WI38 (cell line): ENCODE measurements at regions not wholly inside any gene's neighbourhood (a gene's known extent, or its start where the extent isn't known, plus 50 kb on each side); places are given as distances from the start of the nearest gene placed in this dataset.
"Not testable (repeated sequence)": the region's sequence is repeated elsewhere in the genome, so short reads cannot be mapped to it uniquely, and the experiment has no call there.

Source experiments
- H3K4me3 ChIP-seq: 2 replicates; pipeline ENCODE4 v1.5.1; 2011; ENCODE audit warnings: low read depth, mild to moderate bottlenecking, control low read depth, low read length
- TF ChIP-seq, protein P1 (sequence below): IDR thresholded peaks from 2 replicates; pipeline ENCODE4 v1.5.1; 2012; ENCODE audit warnings: low read depth, mild to moderate bottlenecking, control low read depth, low read length

DNA sequence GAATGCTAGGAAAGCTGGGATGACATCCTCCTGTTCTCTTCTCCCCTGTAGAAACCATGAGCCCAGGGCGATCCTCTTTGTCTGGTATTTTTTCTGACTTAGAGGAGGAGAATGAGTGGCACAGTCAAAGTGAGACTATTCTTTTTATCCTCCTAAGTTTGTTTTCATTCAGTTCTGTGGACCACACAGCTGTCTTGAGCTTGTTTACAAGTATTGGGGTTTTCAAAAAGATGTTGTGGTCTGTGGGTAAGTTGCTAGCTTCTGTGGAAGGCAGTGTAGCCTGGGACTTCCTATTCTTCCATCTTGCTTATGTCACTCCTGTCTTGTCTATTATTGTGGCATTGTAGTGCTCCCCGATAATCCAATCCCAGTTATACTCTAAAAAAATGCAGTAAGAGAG is 223.0 kb downstream of the PAPSS1 start:
- TF ChIP-seq, protein P1, sequence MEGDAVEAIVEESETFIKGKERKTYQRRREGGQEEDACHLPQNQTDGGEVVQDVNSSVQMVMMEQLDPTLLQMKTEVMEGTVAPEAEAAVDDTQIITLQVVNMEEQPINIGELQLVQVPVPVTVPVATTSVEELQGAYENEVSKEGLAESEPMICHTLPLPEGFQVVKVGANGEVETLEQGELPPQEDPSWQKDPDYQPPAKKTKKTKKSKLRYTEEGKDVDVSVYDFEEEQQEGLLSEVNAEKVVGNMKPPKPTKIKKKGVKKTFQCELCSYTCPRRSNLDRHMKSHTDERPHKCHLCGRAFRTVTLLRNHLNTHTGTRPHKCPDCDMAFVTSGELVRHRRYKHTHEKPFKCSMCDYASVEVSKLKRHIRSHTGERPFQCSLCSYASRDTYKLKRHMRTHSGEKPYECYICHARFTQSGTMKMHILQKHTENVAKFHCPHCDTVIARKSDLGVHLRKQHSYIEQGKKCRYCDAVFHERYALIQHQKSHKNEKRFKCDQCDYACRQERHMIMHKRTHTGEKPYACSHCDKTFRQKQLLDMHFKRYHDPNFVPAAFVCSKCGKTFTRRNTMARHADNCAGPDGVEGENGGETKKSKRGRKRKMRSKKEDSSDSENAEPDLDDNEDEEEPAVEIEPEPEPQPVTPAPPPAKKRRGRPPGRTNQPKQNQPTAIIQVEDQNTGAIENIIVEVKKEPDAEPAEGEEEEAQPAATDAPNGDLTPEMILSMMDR, result no peak
- no peak overlapping the region for H3K4me3 ChIP-seq

DNA sequence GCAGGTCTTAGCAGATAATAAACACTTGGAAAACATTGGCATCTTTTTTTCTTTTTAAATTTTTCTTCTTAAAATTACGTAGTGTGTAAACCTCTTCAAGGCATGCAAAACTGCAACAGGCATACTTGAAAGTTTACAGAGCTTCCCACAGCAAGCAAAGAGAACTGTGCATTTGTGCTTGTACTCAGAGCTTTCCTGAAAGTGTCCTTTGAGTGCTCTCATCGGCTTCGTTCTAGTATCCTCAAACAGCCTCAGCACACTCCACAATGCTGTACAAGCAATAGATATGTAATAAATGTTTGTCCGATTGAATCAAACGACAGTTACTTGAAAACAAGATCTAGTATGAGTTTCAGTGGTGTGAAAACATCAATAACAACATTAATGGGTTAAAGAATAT is 227.5 kb downstream of the PAPSS1 start:
- TF ChIP-seq, protein P1, result no peak
- H3K4me3 ChIP-seq, result no peak overlapping the region

DNA sequence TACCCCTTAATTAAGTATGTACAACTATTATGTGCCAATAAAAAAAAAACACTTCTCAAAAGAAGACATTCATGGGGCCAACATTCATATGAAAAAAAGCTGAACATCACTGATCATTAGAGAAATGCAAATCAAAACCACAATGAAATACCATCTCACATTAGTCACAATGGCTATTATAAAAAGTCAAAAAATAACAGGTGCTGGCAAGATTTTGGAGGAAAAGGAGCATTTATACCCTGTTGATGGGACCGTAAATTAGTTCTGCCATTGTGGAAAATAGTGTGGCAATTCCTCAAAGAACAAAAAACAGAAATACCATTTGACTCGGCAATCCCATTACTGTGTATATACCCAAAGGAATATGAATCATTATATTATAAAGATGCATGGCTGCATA is 229.9 kb downstream of the PAPSS1 start:
- no peak overlapping the region for H3K4me3 ChIP-seq
- TF ChIP-seq, protein P1, result no peak

DNA sequence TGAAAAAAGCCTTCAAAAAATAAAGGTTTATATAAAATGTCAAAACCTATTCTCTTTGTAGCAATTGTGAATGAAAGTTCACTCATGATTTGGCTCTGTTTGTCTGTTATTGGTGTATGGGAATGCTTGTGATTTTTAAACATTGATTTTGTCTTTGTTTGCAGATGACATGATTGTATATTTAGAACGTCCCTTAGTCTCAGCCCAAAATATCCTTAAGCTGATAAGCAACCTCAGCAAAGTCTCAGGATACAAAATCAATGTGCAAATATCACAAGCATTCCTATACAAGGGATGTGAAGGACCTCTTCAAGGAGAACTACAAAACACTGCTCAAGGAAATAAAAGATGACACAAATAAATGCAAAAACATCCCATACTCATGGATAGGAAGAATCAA is 236.4 kb downstream of the PAPSS1 start:
- H3K4me3 ChIP-seq, result not testable (repeated sequence)

DNA sequence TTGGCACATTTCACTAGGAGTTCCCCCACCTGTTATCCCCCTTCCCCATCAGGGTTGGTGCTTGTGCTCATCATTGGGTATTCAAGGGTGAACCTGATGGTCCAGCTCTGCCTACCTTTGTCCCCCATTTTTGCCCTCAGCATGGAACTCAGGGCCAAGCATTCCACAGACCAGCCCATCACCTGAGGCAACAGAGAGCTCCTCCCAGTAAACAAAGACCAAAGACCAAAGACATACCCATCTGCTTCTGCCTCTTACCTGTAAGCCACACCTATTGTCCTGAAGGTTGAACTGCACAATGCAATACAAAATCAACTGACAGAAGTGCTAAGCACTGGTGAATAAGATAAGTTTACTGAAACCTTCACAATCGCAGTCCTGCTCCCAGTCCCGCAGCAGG is 237.5 kb downstream of the PAPSS1 start:
- no peak overlapping the region for H3K4me3 ChIP-seq
- TF ChIP-seq, protein P1, result no peak

DNA sequence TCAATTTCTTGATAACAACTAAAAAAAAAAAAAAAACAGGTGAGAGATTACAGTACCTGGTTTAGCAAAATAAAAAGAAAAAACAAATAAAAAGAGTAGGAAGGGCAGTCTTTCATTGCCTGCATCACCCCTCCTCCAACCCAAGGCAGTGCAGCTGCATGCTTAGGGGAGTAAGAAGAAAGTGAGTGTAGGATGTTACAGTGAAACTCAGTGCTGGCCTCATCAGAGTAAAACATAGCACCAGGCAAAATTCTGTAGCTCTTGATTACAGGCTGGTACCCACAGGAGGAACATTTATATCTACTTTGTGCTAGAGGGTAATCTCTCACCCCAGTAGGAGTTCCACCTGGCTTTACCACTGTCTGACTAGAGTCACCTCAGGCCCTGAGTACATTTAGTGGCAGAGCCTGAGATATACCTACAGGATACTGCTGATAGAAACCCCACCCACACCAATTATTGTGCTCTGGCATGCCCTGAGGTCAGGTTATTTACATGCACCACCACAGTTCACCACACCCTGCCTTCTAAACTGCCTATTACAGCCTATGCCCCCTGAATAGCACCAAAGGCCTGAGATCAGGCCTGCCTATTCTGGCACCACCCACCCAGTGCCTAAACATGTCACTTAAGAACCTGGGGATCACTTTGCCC is 241.6 kb downstream of the PAPSS1 start:
- no peak overlapping the region for H3K4me3 ChIP-seq
- TF ChIP-seq, protein P1, result no peak

DNA sequence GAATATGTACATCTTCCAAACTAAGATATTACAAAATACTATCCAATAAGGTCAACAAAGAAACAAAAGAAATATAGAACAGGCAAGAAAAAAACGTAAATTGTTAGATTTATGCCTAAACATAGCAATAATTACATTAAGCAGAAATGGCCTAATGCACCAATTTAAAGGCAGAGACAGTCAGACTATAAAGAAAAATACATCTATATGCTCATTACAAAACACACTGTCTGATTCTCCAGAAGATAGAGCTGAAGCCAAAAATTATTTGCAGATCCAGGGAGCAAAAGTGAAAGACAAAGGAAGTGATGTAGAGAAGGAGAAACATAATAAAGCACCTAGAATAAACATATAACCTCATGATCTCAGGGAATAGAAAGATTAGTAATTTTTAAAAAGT is 246.9 kb downstream of the PAPSS1 start:
- no peak overlapping the region for H3K4me3 ChIP-seq
- TF ChIP-seq, protein P1, result no peak
